ENCODE measurements at regions not wholly inside any gene's neighbourhood (a gene's known extent, or its start where the extent isn't known, plus 50 kb on each side); places are given as distances from the start of the nearest gene placed in this dataset.

DNA sequence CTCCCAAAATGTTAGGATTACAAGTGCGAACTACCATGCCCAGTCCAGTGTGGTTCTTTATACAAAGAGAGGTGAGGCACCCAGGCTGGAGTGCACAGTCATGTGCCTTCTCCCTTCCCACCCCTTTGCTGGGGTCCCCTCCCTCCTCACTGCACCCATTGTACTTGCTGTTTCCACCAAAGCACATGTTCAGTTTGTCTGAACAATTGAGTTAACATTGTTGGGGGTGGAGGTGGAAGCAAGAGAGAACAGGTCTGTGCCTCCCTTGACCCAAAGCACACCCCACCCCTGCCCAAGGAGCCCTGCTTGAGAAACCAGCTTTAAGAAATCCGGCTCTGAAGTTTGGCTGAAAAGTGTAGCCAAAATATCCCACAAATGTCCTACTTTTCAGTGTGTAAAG, 142.3 kb upstream of the CDH5 start:
- TF ChIP-seq POLR2A (IDR thresholded peaks at IDR 0.05) = no peak
- TF ChIP-seq, protein P1, sequence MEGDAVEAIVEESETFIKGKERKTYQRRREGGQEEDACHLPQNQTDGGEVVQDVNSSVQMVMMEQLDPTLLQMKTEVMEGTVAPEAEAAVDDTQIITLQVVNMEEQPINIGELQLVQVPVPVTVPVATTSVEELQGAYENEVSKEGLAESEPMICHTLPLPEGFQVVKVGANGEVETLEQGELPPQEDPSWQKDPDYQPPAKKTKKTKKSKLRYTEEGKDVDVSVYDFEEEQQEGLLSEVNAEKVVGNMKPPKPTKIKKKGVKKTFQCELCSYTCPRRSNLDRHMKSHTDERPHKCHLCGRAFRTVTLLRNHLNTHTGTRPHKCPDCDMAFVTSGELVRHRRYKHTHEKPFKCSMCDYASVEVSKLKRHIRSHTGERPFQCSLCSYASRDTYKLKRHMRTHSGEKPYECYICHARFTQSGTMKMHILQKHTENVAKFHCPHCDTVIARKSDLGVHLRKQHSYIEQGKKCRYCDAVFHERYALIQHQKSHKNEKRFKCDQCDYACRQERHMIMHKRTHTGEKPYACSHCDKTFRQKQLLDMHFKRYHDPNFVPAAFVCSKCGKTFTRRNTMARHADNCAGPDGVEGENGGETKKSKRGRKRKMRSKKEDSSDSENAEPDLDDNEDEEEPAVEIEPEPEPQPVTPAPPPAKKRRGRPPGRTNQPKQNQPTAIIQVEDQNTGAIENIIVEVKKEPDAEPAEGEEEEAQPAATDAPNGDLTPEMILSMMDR (IDR thresholded peaks at IDR 0.05) = no peak
